CD4-positive, alpha-beta memory T cell (primary cell): ENCODE measurements at regions not wholly inside any gene's neighbourhood (a gene's known extent, or its start where the extent isn't known, plus 50 kb on each side); places are given as distances from the start of the nearest gene placed in this dataset.

Experiments used
- CTCF ChIA-PET: fragments of 350-600 bp; sonication (Branson Sonifier 250); formaldehyde crosslinking; loops from one replicate; lab custom pipeline; 2021; ENCODE audit warnings: inconsistent platforms; ENCODE audit not compliant: partially characterized antibody; lab: Charles Lee
- POLR2A ChIA-PET: fragments of 350-600 bp; sonication (Branson Sonifier 250); formaldehyde crosslinking; loops from one replicate; lab custom pipeline; 2021; ENCODE audit not compliant: partially characterized antibody; lab: Charles Lee
- DNase-seq, 5 donors: peaks; one replicate each; pipeline versions ENCODE4 v3.0.0 to v3.0.0-alpha.2; 2020 to 2022; ENCODE audit warnings: mixed read lengths in 1 of 5
- H3K27ac ChIP-seq: one replicate; pipeline ENCODE4 v1.7.0; 2013; ENCODE audit warnings: low read depth, low read length
- H3K27me3 ChIP-seq: 2 replicates; pipeline ENCODE4 v1.7.0; 2013; ENCODE audit warnings: mild to moderate bottlenecking, low read length, moderate library complexity; ENCODE audit not compliant: insufficient read depth
- H3K36me3 ChIP-seq: 2 replicates; pipeline ENCODE4 v1.7.0; 2013; ENCODE audit warnings: mild to moderate bottlenecking, low read length, moderate library complexity; ENCODE audit not compliant: insufficient read depth
- H3K4me1 ChIP-seq: 2 replicates; pipeline ENCODE4 v1.7.0; 2013; ENCODE audit warnings: mild to moderate bottlenecking, low read length, moderate library complexity; ENCODE audit not compliant: insufficient read depth
- H3K4me3 ChIP-seq, 2 donors: one replicate each; pipeline ENCODE4 v1.7.0; 2013; ENCODE audit warnings: low read length in 2 of 2, mild to moderate bottlenecking in 1 of 2
- H3K9me3 ChIP-seq, 2 donors: one replicate each; pipeline ENCODE4 v1.7.0; 2013; ENCODE audit warnings: low read length in 2 of 2, control low read depth in 1 of 2; ENCODE audit not compliant: control insufficient read depth in 1 of 2
- H3K27ac Mint-ChIP-seq, 7 donors: one replicate each; pipeline ENCODE4 v1.8.0; 2020 to 2021; ENCODE audit warnings: mixed read lengths in 7 of 7, mild to moderate bottlenecking in 6 of 7, inconsistent platforms in 3 of 7, moderate library complexity in 3 of 7
- H3K27me3 Mint-ChIP-seq, 2 donors: one replicate each; pipeline ENCODE4 v1.8.0; 2020 to 2021; ENCODE audit warnings: mixed read lengths in 2 of 2
- H3K36me3 Mint-ChIP-seq, 2 donors: one replicate each; pipeline ENCODE4 v1.8.0; 2020 to 2021; ENCODE audit warnings: mixed read lengths in 2 of 2, inconsistent platforms in 1 of 2, mild to moderate bottlenecking in 1 of 2
- H3K4me1 Mint-ChIP-seq, 4 donors: one replicate each; pipeline ENCODE4 v1.8.0; 2020 to 2021; ENCODE audit warnings: mixed read lengths in 4 of 4, mild to moderate bottlenecking in 1 of 4
- H3K4me3 Mint-ChIP-seq, 8 donors: one replicate each; pipeline ENCODE4 v1.8.0; 2020 to 2021; ENCODE audit warnings: mixed read lengths in 8 of 8, mild to moderate bottlenecking in 7 of 8, moderate library complexity in 6 of 8, inconsistent platforms in 3 of 8
- H3K9me3 Mint-ChIP-seq, 8 donors: one replicate each; pipeline ENCODE4 v1.8.0; 2020 to 2021; ENCODE audit warnings: mixed read lengths in 8 of 8, mild to moderate bottlenecking in 5 of 8, inconsistent platforms in 3 of 8, moderate library complexity in 1 of 8
- intact Hi-C: fragments of 100-400 bp; cut with micrococcal nuclease; formaldehyde crosslinking; loops from one replicate; pipeline ENCODE4 v1.15.1; 2023

DNA sequence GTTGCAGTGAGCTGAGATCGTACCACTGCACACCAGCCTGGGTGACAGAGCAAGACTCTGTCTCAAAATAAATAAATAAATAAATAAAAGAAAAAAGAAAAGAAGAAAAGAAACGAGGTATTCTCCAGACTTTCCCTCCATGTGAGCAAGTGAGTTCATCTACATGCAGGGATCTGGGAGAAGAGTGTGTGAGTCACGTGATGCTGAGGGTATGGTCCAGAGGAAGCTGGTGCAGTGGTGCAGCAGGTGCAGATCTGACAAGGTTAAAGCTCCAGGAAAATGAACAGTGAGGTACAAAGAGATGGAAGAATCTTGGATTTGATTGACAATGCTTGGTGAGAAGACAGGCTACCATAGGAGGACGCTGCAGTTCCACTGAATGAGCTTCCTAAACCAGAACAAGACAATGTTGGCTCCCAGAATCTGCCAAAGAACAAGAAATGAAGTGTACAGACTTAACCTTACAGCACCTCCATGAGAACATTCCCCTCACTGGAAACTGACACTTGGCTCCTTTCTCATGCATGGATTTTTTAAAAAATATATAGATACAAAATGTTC is 79.5 kb upstream of the BTBD3 start:
- H3K36me3 Mint-ChIP-seq = no peaks in the 10 kb centered on the region
- Histone ChIP-seq H3K27ac (no peak overlapping the region), H3K27me3 (no peaks in the 10 kb centered on the region), H3K36me3 (no peaks in the 10 kb centered on the region), H3K9me3 (no peaks in the 10 kb centered on the region), H3K4me3 (no peak overlapping the region), H3K4me1 (no peaks in the 10 kb centered on the region)
- no peaks in the 10 kb centered on the region for H3K27me3 Mint-ChIP-seq
- DNase-seq = no peak
- intact Hi-C loops = no loop called here
- H3K4me3 Mint-ChIP-seq = no peak overlapping the region
- ChIA-PET POLR2A (no interaction called here), CTCF (no interaction called here)
- peaks cover 0 to 8% (median 4%) of the 10 kb centered on the region in 8 donors for H3K9me3 Mint-ChIP-seq
- H3K4me1 Mint-ChIP-seq = no peaks in the 10 kb centered on the region
- H3K27ac Mint-ChIP-seq = no peak overlapping the region

GRCh38 chr20:11841972-11842461 is 75.7 kb upstream of the BTBD3 start:
- H3K27ac Mint-ChIP-seq = no peak overlapping the region
- no peak for DNase-seq
- H3K36me3 Mint-ChIP-seq = no peaks in the 10 kb centered on the region
- Histone ChIP-seq H3K27me3 (no peaks in the 10 kb centered on the region), H3K4me1 (no peaks in the 10 kb centered on the region), H3K4me3 (no peak overlapping the region), H3K36me3 (no peaks in the 10 kb centered on the region), H3K9me3 (no peaks in the 10 kb centered on the region), H3K27ac (no peak overlapping the region)
- ChIA-PET CTCF (no interaction called here), POLR2A (no interaction called here)
- H3K4me3 Mint-ChIP-seq = no peak overlapping the region
- no peaks in the 10 kb centered on the region for H3K4me1 Mint-ChIP-seq
- no peaks in the 10 kb centered on the region for H3K27me3 Mint-ChIP-seq
- peaks cover 0 to 26% (median 7%) of the 10 kb centered on the region in 8 donors for H3K9me3 Mint-ChIP-seq
- intact Hi-C loops = no loop called here

- H3K36me3 ChIP-seq = no peaks in the 10 kb centered on the region
- no peak overlapping the region for H3K27ac ChIP-seq
- Mint-ChIP-seq H3K36me3 (no peaks in the 10 kb centered on the region), H3K4me3 (no peak overlapping the region), H3K27me3 (no peaks in the 10 kb centered on the region), H3K27ac (no peak overlapping the region), H3K4me1 (no peaks in the 10 kb centered on the region), H3K9me3 (peaks cover 0 to 26% (median 10%) of the 10 kb centered on the region in 8 donors)
- ChIA-PET CTCF (no interaction called here), POLR2A (no interaction called here)
- no peak overlapping the region for H3K4me3 ChIP-seq
- H3K9me3 ChIP-seq = no peaks in the 10 kb centered on the region
- H3K4me1 ChIP-seq = no peaks in the 10 kb centered on the region
- H3K27me3 ChIP-seq = no peaks in the 10 kb centered on the region
- intact Hi-C loops = no loop called here
- DNase-seq = no peak
Measured at GRCh38 chr20:11843289-11843688, 74.4 kb upstream of the BTBD3 start.

- no peak for DNase-seq
- H3K27ac ChIP-seq = no peak overlapping the region
- H3K4me3 Mint-ChIP-seq = no peak overlapping the region
- H3K36me3 ChIP-seq = no peaks in the 10 kb centered on the region
- POLR2A ChIA-PET = no interaction called here
- no peaks in the 10 kb centered on the region for H3K36me3 Mint-ChIP-seq
- no peaks in the 10 kb centered on the region for H3K27me3 ChIP-seq
- intact Hi-C loops = no loop called here
- H3K27me3 Mint-ChIP-seq = no peaks in the 10 kb centered on the region
- no peak overlapping the region for H3K4me3 ChIP-seq
- H3K27ac Mint-ChIP-seq = no peak overlapping the region
- H3K4me1 ChIP-seq = no peaks in the 10 kb centered on the region
- H3K9me3 ChIP-seq = no peaks in the 10 kb centered on the region
- H3K9me3 Mint-ChIP-seq = peaks cover 3 to 26% (median 13%) of the 10 kb centered on the region in 8 donors
- CTCF ChIA-PET = no interaction called here
- no peaks in the 10 kb centered on the region for H3K4me1 Mint-ChIP-seq
Measured at GRCh38 chr20:11844691-11845090, 73.0 kb upstream of the BTBD3 start.

DNA sequence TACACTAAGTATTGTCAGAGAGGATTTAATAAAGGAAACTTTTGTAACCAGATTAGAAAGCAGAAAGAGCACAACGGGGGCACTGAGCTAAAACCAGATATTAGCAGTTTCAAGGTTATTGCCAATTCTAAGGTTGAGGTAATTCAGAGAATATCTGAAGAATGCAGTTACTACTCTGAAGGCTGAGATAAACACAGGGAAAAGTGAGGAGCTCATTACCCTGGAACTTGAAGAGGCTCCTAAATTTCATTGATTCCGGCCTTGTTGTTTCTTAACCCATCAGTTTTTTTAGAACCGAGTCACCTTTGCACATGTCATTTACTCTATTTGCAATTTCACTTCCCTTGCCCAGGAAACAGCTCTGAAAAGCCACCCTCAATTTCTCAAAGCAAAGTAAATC is 72.4 kb upstream of the BTBD3 start:
- peaks cover 3 to 26% (median 15%) of the 10 kb centered on the region in 8 donors for H3K9me3 Mint-ChIP-seq
- no peak overlapping the region for H3K4me3 ChIP-seq
- no peak overlapping the region for H3K4me3 Mint-ChIP-seq
- no peaks in the 10 kb centered on the region for H3K27me3 Mint-ChIP-seq
- H3K9me3 ChIP-seq = no peaks in the 10 kb centered on the region
- no peaks in the 10 kb centered on the region for H3K4me1 ChIP-seq
- H3K4me1 Mint-ChIP-seq = no peaks in the 10 kb centered on the region
- H3K36me3 ChIP-seq = no peaks in the 10 kb centered on the region
- ChIA-PET POLR2A (no interaction called here), CTCF (no interaction called here)
- no peaks in the 10 kb centered on the region for H3K36me3 Mint-ChIP-seq
- H3K27me3 ChIP-seq = no peaks in the 10 kb centered on the region
- DNase-seq = no peak
- no peak overlapping the region for H3K27ac ChIP-seq
- H3K27ac Mint-ChIP-seq = no peak overlapping the region
- intact Hi-C loops = no loop called here

- intact Hi-C loops = no loop called here
- H3K9me3 Mint-ChIP-seq = peaks cover 3 to 30% (median 14%) of the 10 kb centered on the region in 8 donors
- CTCF ChIA-PET = no interaction called here
- Histone ChIP-seq H3K9me3 (no peaks in the 10 kb centered on the region), H3K4me1 (no peaks in the 10 kb centered on the region), H3K4me3 (no peak overlapping the region), H3K27ac (no peak overlapping the region), H3K27me3 (no peaks in the 10 kb centered on the region), H3K36me3 (no peaks in the 10 kb centered on the region)
- no peaks in the 10 kb centered on the region for H3K36me3 Mint-ChIP-seq
- no peak overlapping the region for H3K27ac Mint-ChIP-seq
- POLR2A ChIA-PET = no interaction called here
- H3K4me3 Mint-ChIP-seq = no peak overlapping the region
- no peaks in the 10 kb centered on the region for H3K4me1 Mint-ChIP-seq
- no peak for DNase-seq
- no peaks in the 10 kb centered on the region for H3K27me3 Mint-ChIP-seq
Measured at GRCh38 chr20:11846131-11846530, 71.6 kb upstream of the BTBD3 start.

DNA sequence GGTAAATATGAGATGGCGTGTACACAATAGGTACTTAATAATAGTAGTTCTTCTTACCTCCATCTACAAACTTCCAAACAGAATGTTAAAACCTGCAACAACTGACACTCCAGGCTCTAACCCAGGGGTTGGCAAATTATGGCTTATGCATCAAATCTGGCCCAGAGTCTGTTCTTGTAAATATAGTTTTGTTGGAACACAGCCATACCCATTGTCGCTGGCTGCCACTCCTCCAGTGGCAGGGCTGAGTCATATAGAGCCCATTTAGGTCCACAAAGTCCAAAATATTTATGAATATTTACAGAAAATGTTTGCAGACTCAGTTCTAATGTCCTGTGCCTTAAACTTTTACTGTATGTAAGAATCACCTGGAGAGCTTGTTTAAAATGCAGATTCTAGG is 69.9 kb upstream of the BTBD3 start:
- Mint-ChIP-seq H3K27me3 (no peaks in the 10 kb centered on the region), H3K9me3 (peaks cover 3 to 30% (median 14%) of the 10 kb centered on the region in 8 donors), H3K4me3 (no peak overlapping the region), H3K36me3 (no peaks in the 10 kb centered on the region), H3K4me1 (no peaks in the 10 kb centered on the region), H3K27ac (no peak overlapping the region)
- intact Hi-C loops = no loop called here
- ChIA-PET POLR2A (no interaction called here), CTCF (no interaction called here)
- H3K9me3 ChIP-seq = no peaks in the 10 kb centered on the region
- no peak overlapping the region for H3K27ac ChIP-seq
- no peaks in the 10 kb centered on the region for H3K4me1 ChIP-seq
- H3K27me3 ChIP-seq = no peaks in the 10 kb centered on the region
- DNase-seq = no peak
- H3K36me3 ChIP-seq = no peaks in the 10 kb centered on the region
- no peak overlapping the region for H3K4me3 ChIP-seq
